Endothelial cell of umbilical vein (primary cell): ENCODE measurements at regions not wholly inside any gene's neighbourhood (a gene's known extent, or its start where the extent isn't known, plus 50 kb on each side); places are given as distances from the start of the nearest gene placed in this dataset.

Experiments used
- BruUV-seq: library from RNA; stranded (reverse); fragments of 400-500 nt; replicated peaks from 2 replicates; lab custom pipeline; 2021; lab: Mats Ljungman, UMichigan
- CTCF ChIA-PET: fragments of 300-600, 350-600 bp; sonication (Branson Sonifier 250); formaldehyde crosslinking; loops from one replicate; lab custom pipeline; 2021; ENCODE audit warnings: antibody characterized with exemption, inconsistent platforms; lab: Charles Lee
- POLR2A ChIA-PET: fragments of 300-600, 350-600 bp; sonication (Branson Sonifier 250); formaldehyde crosslinking; loops from one replicate; lab custom pipeline; 2021; ENCODE audit warnings: antibody characterized with exemption, inconsistent platforms; lab: Charles Lee
- DNase-seq: peaks from one replicate; pipeline ENCODE4 v3.0.0-alpha.2; 2011; ENCODE audit warnings: low read depth, low spot score
- FAIRE-seq: peaks from 2 replicates; lab custom pipeline; 2011; peaks lifted over from hg19 to GRCh38; lab: Jason Lieb, UNC
- H2AFZ ChIP-seq: 2 replicates; pipeline ENCODE4 v1.6.0; 2012; ENCODE audit warnings: low read depth, low read length, control low read depth, inconsistent platforms
- H3K27ac ChIP-seq: 2 replicates; pipeline ENCODE4 v1.5.1; 2011; ENCODE audit warnings: low read depth, mild to moderate bottlenecking, control low read depth, low read length, moderate library complexity; ENCODE audit not compliant: insufficient read depth
- H3K27me3 ChIP-seq, 2 experiments: 2 replicates each; pipeline versions ENCODE4 v1.6.0 to v1.6.1; 2011; ENCODE audit warnings: low read length in 2 of 2, mixed read lengths in 1 of 2; ENCODE audit not compliant: control insufficient read depth in 2 of 2, insufficient read depth in 2 of 2
- H3K36me3 ChIP-seq, 2 experiments: 2 replicates in 1 of 2; 3 replicates in 1 of 2; pipeline ENCODE4 v1.5.1; 2011; ENCODE audit warnings: low read length in 2 of 2, mild to moderate bottlenecking in 1 of 2, moderate library complexity in 1 of 2; ENCODE audit not compliant: control insufficient read depth in 2 of 2, insufficient read depth in 2 of 2; ENCODE audit errors: extremely low read depth in 1 of 2
- H3K4me1 ChIP-seq: 3 replicates; pipeline ENCODE4 v1.5.1; 2011; ENCODE audit warnings: mild to moderate bottlenecking, low read length; ENCODE audit not compliant: control insufficient read depth, insufficient read depth; ENCODE audit errors: extremely low read depth
- H3K4me2 ChIP-seq: 2 replicates; pipeline ENCODE4 v1.6.1; 2011; ENCODE audit warnings: low read length, control low read depth, mixed read lengths; ENCODE audit not compliant: insufficient read depth
- H3K4me3 ChIP-seq, 3 experiments: fragments of 200-600 bp in 1 of 3; sonication (generic), shearing (Covaris generic) in 1 of 3; replicated peaks in 1 of 3; 2 replicates each; pipeline ENCODE4 v1.5.1; 2011 to 2016; ENCODE audit warnings: control low read depth in 3 of 3, low read length in 3 of 3, mild to moderate bottlenecking in 2 of 3, inconsistent platforms in 1 of 3, low read depth in 1 of 3, moderate library complexity in 1 of 3; ENCODE audit not compliant: insufficient read depth in 1 of 3
- H3K79me2 ChIP-seq: 2 replicates; pipeline ENCODE4 v1.6.0; 2012; ENCODE audit warnings: low read length, inconsistent platforms; ENCODE audit not compliant: control insufficient read depth, insufficient read depth
- H3K9ac ChIP-seq: replicated peaks from 2 replicates; pipeline ENCODE3; 2011; ENCODE audit warnings: low read length, control low read depth; ENCODE audit not compliant: insufficient read depth; ENCODE audit errors: extremely low read depth
- H3K9me1 ChIP-seq: replicated peaks from 3 replicates; pipeline ENCODE4 v1.6.0; 2011; ENCODE audit warnings: mild to moderate bottlenecking, low read length; ENCODE audit not compliant: control insufficient read depth, insufficient read depth; ENCODE audit errors: extremely low read depth
- H3K9me3 ChIP-seq: replicated peaks from 2 replicates; pipeline ENCODE4 v1.5.1; 2012; ENCODE audit warnings: low read length, inconsistent platforms; ENCODE audit not compliant: control insufficient read depth, insufficient read depth
- H4K20me1 ChIP-seq: replicated peaks from 2 replicates; pipeline ENCODE3; 2011; ENCODE audit warnings: mild to moderate bottlenecking, low read length; ENCODE audit not compliant: control insufficient read depth, insufficient read depth; ENCODE audit errors: extremely low read depth
- CTCF ChIP-seq, 2 donors: IDR thresholded peaks; 1 replicate in 1 of 2; 2 replicates in 1 of 2; pipeline ENCODE4 v1.5.1; 2011; ENCODE audit warnings: low read length in 2 of 2, mild to moderate bottlenecking in 2 of 2, moderate library complexity in 2 of 2, control low read depth in 1 of 2, inconsistent platforms in 1 of 2, low read depth in 1 of 2; ENCODE audit not compliant: insufficient read depth in 1 of 2; ENCODE audit errors: extremely low read depth in 1 of 2
- EZH2 ChIP-seq: IDR thresholded peaks from 2 replicates; pipeline ENCODE4 v1.6.1; 2012; ENCODE audit warnings: borderline replicate concordance, low read depth, mild to moderate bottlenecking, moderate library complexity, low read length, inconsistent platforms; ENCODE audit not compliant: severe bottlenecking
- FOS ChIP-seq: IDR thresholded peaks from 2 replicates; pipeline ENCODE4 v1.6.1; 2011; ENCODE audit warnings: mild to moderate bottlenecking, low read length, moderate library complexity, borderline replicate concordance; ENCODE audit not compliant: insufficient read depth
- GATA2 ChIP-seq: IDR thresholded peaks from 2 replicates; pipeline ENCODE4 v1.7.0; 2011; ENCODE audit warnings: low read depth, mild to moderate bottlenecking, moderate library complexity, mixed read lengths, low read length; ENCODE audit not compliant: insufficient read length, insufficient read depth
- JUN ChIP-seq: IDR thresholded peaks from 2 replicates; pipeline ENCODE4 v1.6.1; 2011; ENCODE audit warnings: borderline replicate concordance, low read depth; ENCODE audit not compliant: insufficient read length, insufficient read depth
- MYC ChIP-seq: IDR thresholded peaks from one replicate; pipeline ENCODE4 v1.6.1; 2011; ENCODE audit warnings: mild to moderate bottlenecking, low read depth, low read length
- POLR2A ChIP-seq: IDR thresholded peaks from 2 replicates; pipeline ENCODE4 v1.6.1; 2012; ENCODE audit warnings: low read depth, mild to moderate bottlenecking, control low read depth, low read length
- POLR2AphosphoS5 ChIP-seq: IDR thresholded peaks from 2 replicates; pipeline ENCODE4 v1.6.1; 2012; ENCODE audit warnings: low read depth, mild to moderate bottlenecking, control low read depth, low read length, moderate library complexity; ENCODE audit not compliant: insufficient read depth
- dilution Hi-C: fragments of 300-500 bp; cut with MboI; formaldehyde crosslinking; loops from one replicate; pipeline ENCODE4 v1.15.0; 2019; ENCODE audit warnings: low sequenced_read_pairs; ENCODE audit not compliant: extremely low pct_ligation_motif_present
- intact Hi-C: fragments of 100-400 bp; cut with micrococcal nuclease; formaldehyde crosslinking; loops from one replicate; pipeline ENCODE4 v1.10.0; 2022
- TF ChIP-seq, protein P1 (sequence below): IDR thresholded peaks from 2 replicates; pipeline ENCODE4 v1.6.1; 2011; ENCODE audit not compliant: insufficient read depth, insufficient read length

DNA sequence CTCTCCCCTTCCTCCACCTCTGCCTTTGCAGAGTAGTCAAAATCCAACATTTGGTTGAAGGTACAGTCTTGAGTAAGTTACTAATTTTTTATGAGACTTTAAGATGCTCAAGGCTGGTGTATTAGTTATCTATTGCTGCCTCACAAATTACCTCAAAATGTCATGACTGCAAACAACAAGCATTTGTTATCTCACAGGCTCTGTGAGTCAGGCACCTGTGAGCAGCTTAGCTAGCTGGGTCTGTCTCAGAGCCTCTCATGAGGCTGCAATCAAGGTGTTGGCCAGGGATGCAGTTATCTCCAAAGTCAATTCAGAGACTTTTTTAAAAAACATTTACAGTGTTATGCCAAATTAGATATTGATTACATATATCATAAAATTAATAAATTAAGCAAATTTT is 371.3 kb upstream of the RGMB start:
- H3K9me3 ChIP-seq, result no peaks in the 10 kb centered on the region
- CTCF ChIA-PET, result interaction anchor here (0.7 to 1.5 kb wide), 3 partner anchors 9 to 366 kb away, joined by 3 to 6 read pairs (median 4); no protein-coding TSS in a partner anchor
- dilution Hi-C loops (no loop called here), intact Hi-C loops (no loop called here)
- no peaks in the 10 kb centered on the region for H3K4me1 ChIP-seq
- BruUV-seq, result no TSS peak
- POLR2A ChIA-PET, result no interaction called here
- no peaks in the 10 kb centered on the region for H3K36me3 ChIP-seq
- H3K27ac ChIP-seq, result no peak overlapping the region
- DNase-seq (no peak), FAIRE-seq (no peak)
- no peak overlapping the region for H3K9ac ChIP-seq
- no peaks in the 10 kb centered on the region for H3K9me1 ChIP-seq
- TF ChIP-seq FOS (no peak), CTCF (IDR thresholded peaks at IDR 0.05; ENCODE audit: extremely low read depth in 1 of 2, insufficient read depth in 1 of 2, low read depth in 1 of 2, low read length in 2 of 2) (no peak), JUN (no peak), MYC (no peak), POLR2AphosphoS5 (no peak), EZH2 (no peak), GATA2 (no peak), POLR2A (no peak)
- TF ChIP-seq, protein P1, sequence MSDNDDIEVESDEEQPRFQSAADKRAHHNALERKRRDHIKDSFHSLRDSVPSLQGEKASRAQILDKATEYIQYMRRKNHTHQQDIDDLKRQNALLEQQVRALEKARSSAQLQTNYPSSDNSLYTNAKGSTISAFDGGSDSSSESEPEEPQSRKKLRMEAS, result no peak
- no peaks in the 10 kb centered on the region for H4K20me1 ChIP-seq
- H3K79me2 ChIP-seq, result no peaks in the 10 kb centered on the region
- H3K27me3 ChIP-seq, result no peaks in the 10 kb centered on the region
- no peak overlapping the region for H3K4me2 ChIP-seq
- no peak overlapping the region for H2AFZ ChIP-seq
- H3K4me3 ChIP-seq, result no peak overlapping the region
